Tibial nerve (tissue), 4 donors: ENCODE measurements at regions not wholly inside any gene's neighbourhood (a gene's known extent, or its start where the extent isn't known, plus 50 kb on each side); places are given as distances from the start of the nearest gene placed in this dataset.

ENCODE experiments used
- EP300 ChIP-seq, 2 donors: sonication (generic); formaldehyde crosslinking; IDR thresholded peaks; one replicate each; pipeline ENCODE4 v1.6.1; 2017; ENCODE audit warnings: antibody characterized with exemption in 2 of 2, mild to moderate bottlenecking in 1 of 2
- POLR2A ChIP-seq, 2 donors: fragments of 450-650 bp; IDR thresholded peaks; one replicate each; pipeline ENCODE4 v1.6.1; 2017; ENCODE audit warnings: antibody characterized with exemption in 2 of 2, mild to moderate bottlenecking in 2 of 2, moderate library complexity in 2 of 2
- TF ChIP-seq, protein P1 (sequence below), 5 experiments: fragments of 200-600 bp in 3 of 5; fragments of 450-650 bp in 2 of 5; sonication (generic) in 3 of 5; IDR thresholded peaks; one replicate each; pipeline ENCODE4 v1.5.1; 2016 to 2019; ENCODE audit warnings: antibody characterized with exemption in 5 of 5, mild to moderate bottlenecking in 3 of 5, moderate library complexity in 2 of 5

DNA sequence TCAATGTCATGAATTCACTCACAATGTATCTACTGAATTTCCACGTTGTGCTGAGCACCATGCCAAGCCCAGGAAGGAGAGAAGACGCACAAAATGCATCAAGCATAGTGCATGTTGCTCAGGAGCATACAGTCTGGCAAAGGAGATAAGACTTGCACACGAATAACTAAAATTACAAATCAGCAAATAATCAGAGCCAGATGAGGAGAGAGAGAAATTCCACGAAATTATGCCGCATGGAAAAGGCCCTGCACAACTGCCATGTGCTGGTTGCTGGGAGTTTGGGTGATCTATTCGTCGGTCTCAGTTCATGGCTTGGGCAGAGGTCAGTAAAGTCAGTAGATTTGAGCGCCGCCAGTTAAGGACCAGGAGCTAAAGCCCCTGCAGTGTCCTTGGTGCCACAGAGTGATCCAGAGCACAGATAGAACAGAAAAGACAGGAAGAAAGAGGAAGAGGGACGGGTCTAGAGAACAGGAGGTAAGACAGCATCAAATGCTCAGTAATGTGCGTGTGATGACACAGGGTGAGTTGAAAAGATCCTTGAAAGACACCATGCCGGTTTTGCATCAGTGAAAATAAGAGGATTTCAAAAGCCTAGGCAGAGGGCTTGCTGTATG lies 55.1 kb upstream of the ZNF281 start:
- TF ChIP-seq, protein P1, sequence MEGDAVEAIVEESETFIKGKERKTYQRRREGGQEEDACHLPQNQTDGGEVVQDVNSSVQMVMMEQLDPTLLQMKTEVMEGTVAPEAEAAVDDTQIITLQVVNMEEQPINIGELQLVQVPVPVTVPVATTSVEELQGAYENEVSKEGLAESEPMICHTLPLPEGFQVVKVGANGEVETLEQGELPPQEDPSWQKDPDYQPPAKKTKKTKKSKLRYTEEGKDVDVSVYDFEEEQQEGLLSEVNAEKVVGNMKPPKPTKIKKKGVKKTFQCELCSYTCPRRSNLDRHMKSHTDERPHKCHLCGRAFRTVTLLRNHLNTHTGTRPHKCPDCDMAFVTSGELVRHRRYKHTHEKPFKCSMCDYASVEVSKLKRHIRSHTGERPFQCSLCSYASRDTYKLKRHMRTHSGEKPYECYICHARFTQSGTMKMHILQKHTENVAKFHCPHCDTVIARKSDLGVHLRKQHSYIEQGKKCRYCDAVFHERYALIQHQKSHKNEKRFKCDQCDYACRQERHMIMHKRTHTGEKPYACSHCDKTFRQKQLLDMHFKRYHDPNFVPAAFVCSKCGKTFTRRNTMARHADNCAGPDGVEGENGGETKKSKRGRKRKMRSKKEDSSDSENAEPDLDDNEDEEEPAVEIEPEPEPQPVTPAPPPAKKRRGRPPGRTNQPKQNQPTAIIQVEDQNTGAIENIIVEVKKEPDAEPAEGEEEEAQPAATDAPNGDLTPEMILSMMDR (IDR thresholded peaks at IDR 0.05): no peak
- TF ChIP-seq POLR2A (IDR thresholded peaks at IDR 0.05): no peak
- no peak for TF ChIP-seq EP300 (IDR thresholded peaks at IDR 0.05)
